Neuronal stem cell (in vitro differentiated cells): ENCODE measurements at regions not wholly inside any gene's neighbourhood (a gene's known extent, or its start where the extent isn't known, plus 50 kb on each side); places are given as distances from the start of the nearest gene placed in this dataset.

Experiments
- DNase-seq: peaks from one replicate; pipeline ENCODE4 v3.0.0-alpha.2; 2013; ENCODE audit warnings: low spot score
- H2AFZ ChIP-seq: one replicate; pipeline ENCODE4 v1.6.1; 2013; ENCODE audit warnings: mild to moderate bottlenecking, low read length, inconsistent platforms
- H2AK5ac ChIP-seq: 2 replicates; pipeline ENCODE4 v1.6.1; 2013; ENCODE audit warnings: low read depth, mild to moderate bottlenecking, inconsistent platforms, low read length, moderate library complexity, mixed read lengths
- H2BK120ac ChIP-seq: 2 replicates; pipeline ENCODE4 v1.6.1; 2013; ENCODE audit warnings: low read depth, mild to moderate bottlenecking, inconsistent platforms, low read length, moderate library complexity, mixed read lengths
- H2BK12ac ChIP-seq: one replicate; pipeline ENCODE4 v1.6.1; 2013; ENCODE audit warnings: low read length, inconsistent platforms
- H2BK15ac ChIP-seq: 2 replicates; pipeline ENCODE4 v1.6.1; 2013; ENCODE audit warnings: mild to moderate bottlenecking, low read length, inconsistent platforms, mixed read lengths
- H2BK5ac ChIP-seq: one replicate; pipeline ENCODE4 v1.6.1; 2013; ENCODE audit warnings: inconsistent platforms, mild to moderate bottlenecking, low read length, moderate library complexity
- H3K14ac ChIP-seq: one replicate; pipeline ENCODE4 v1.6.1; 2013; ENCODE audit warnings: low read length, inconsistent platforms
- H3K18ac ChIP-seq: 2 replicates; pipeline ENCODE4 v1.6.1; 2013; ENCODE audit warnings: low read length, inconsistent platforms
- H3K23ac ChIP-seq: 2 replicates; pipeline ENCODE4 v1.6.1; 2013; ENCODE audit warnings: low read depth, mild to moderate bottlenecking, mixed read lengths, low read length, inconsistent platforms; ENCODE audit not compliant: poor library complexity
- H3K27ac ChIP-seq: replicated peaks from 3 replicates; pipeline ENCODE4 v1.5.1; 2013; ENCODE audit warnings: low read length, inconsistent platforms
- H3K27me3 ChIP-seq, 3 experiments: 2 replicates each; pipeline ENCODE4 v1.6.1; 2013; ENCODE audit warnings: low read length in 3 of 3, mild to moderate bottlenecking in 2 of 3, inconsistent platforms in 1 of 3, low read depth in 1 of 3, mixed read lengths in 1 of 3, moderate library complexity in 1 of 3; ENCODE audit not compliant: control insufficient read depth in 3 of 3, insufficient read depth in 3 of 3
- H3K36me3 ChIP-seq, 2 donors: replicated peaks in 1 of 2; 2 replicates each; pipeline ENCODE4 v1.6.1; 2013; ENCODE audit warnings: low read length in 2 of 2; ENCODE audit not compliant: control insufficient read depth in 2 of 2, insufficient read depth in 2 of 2
- H3K4ac ChIP-seq: 2 replicates; pipeline ENCODE4 v1.6.1; 2013; ENCODE audit warnings: inconsistent platforms, mild to moderate bottlenecking, low read length, moderate library complexity
- H3K4me1 ChIP-seq, 2 donors: 1 replicate in 1 of 2; 2 replicates in 1 of 2; pipeline ENCODE4 v1.6.1; 2013; ENCODE audit warnings: low read length in 2 of 2, low read depth in 1 of 2; ENCODE audit not compliant: control insufficient read depth in 2 of 2, insufficient read depth in 1 of 2
- H3K4me2 ChIP-seq: one replicate; pipeline ENCODE4 v1.6.1; 2013; ENCODE audit warnings: mild to moderate bottlenecking, low read length, inconsistent platforms; ENCODE audit not compliant: insufficient read depth, poor library complexity, severe bottlenecking
- H3K4me3 ChIP-seq, 2 donors: 2 replicates each; pipeline ENCODE4 v1.5.1; 2013; ENCODE audit warnings: low read length in 2 of 2, mild to moderate bottlenecking in 2 of 2, inconsistent platforms in 1 of 2, moderate library complexity in 1 of 2
- H3K79me1 ChIP-seq: one replicate; pipeline ENCODE4 v1.6.1; 2013; ENCODE audit warnings: low read depth, mild to moderate bottlenecking, inconsistent platforms, low read length, moderate library complexity
- H3K9ac ChIP-seq: one replicate; pipeline ENCODE4 v1.6.1; 2013; ENCODE audit warnings: mild to moderate bottlenecking, low read depth, low read length, inconsistent platforms; ENCODE audit not compliant: poor library complexity
- H3K9me3 ChIP-seq, 2 donors: replicated peaks in 1 of 2; 2 replicates each; pipeline versions ENCODE3 to v1.6.1; 2013; ENCODE audit warnings: low read length in 2 of 2, mild to moderate bottlenecking in 2 of 2, inconsistent platforms in 1 of 2, low read depth in 1 of 2, mixed read lengths in 1 of 2, moderate library complexity in 1 of 2; ENCODE audit not compliant: control insufficient read depth in 2 of 2, insufficient read depth in 1 of 2
- H4K8ac ChIP-seq: one replicate; pipeline ENCODE4 v1.6.1; 2013; ENCODE audit warnings: low read depth, mild to moderate bottlenecking, inconsistent platforms, low read length, moderate library complexity
- H4K91ac ChIP-seq: one replicate; pipeline ENCODE4 v1.6.1; 2013; ENCODE audit warnings: low read length, low read depth, mild to moderate bottlenecking, inconsistent platforms; ENCODE audit not compliant: poor library complexity
- WGBS, 2 donors: extraction: QIAGEN DNeasy Blood & Tissue Kit; methylation state at CpG; one replicate each; pipeline ENCODE4 v1.1.7; 2013; ENCODE audit warnings: missing lambda C conversion rate in 2 of 2, mixed read lengths in 1 of 2; ENCODE audit not compliant: insufficient read length in 2 of 2, insufficient replicate concordance in 1 of 2; ENCODE audit errors: extremely low coverage in 2 of 2; 5-methylcytosine and 5-hydroxymethylcytosine counted together

DNA sequence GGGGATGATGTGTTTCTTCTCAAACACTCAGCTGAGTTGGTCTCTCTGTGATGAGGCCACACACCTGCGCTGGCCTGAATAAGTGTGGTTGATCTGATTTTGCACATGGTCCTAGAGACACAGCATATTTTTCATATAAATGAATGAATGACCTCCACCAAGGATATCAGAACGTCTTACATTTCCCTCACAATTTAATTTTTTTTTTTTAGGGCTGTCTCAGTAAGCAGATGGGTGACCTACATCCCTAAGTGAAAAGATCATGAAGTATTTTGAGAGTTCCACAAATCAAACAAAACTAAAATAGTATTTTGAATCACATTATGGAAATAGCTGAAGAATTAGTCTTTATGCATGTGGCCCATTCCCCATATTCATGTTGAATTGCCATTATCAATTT lies 333.7 kb upstream of the TMTC1 start:
- H3K18ac ChIP-seq = no peak overlapping the region
- no peaks in the 10 kb centered on the region for H3K9me3 ChIP-seq
- DNase-seq = no peak
- no peaks in the 10 kb centered on the region for H3K79me1 ChIP-seq
- no peak overlapping the region for H2AK5ac ChIP-seq
- H4K91ac ChIP-seq = no peak overlapping the region
- no peak overlapping the region for H2AFZ ChIP-seq
- no peaks in the 10 kb centered on the region for H3K4me1 ChIP-seq
- H3K36me3 ChIP-seq = no peaks in the 10 kb centered on the region
- no peak overlapping the region for H2BK15ac ChIP-seq
- no peak overlapping the region for H3K9ac ChIP-seq
- H3K14ac ChIP-seq = no peak overlapping the region
- no peak overlapping the region for H3K4me2 ChIP-seq
- no peak overlapping the region for H4K8ac ChIP-seq
- no peaks in the 10 kb centered on the region for H3K27me3 ChIP-seq
- H2BK5ac ChIP-seq = no peak overlapping the region
- H2BK120ac ChIP-seq = no peak overlapping the region
- no CpG with 5 or more reads among the region's 2 CpGs for WGBS, 2 donors
- H3K23ac ChIP-seq = no peak overlapping the region
- H3K4me3 ChIP-seq = no peak overlapping the region
- H2BK12ac ChIP-seq = no peak overlapping the region
- H3K4ac ChIP-seq = no peak overlapping the region
- no peak overlapping the region for H3K27ac ChIP-seq

DNA sequence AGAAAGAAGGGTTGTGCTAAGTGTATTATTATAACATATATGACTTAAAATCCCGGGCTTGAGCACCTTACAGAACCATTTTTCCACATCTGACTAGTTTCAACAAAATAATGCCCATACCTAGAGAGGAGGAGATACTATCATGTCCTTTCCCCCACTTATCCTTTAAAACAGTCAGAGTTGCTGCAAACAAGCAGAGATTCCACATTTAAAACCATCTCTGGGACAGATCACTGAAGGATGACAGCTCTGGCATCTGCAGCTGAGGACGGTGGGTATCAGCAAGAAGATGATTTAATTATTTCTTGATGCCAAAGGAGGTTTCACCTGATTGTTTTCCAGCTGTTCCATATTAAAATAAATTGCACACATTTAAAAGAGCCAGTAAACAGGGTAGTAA lies 328.0 kb upstream of the TMTC1 start:
- Histone ChIP-seq H3K27me3 (no peaks in the 10 kb centered on the region), H2BK12ac (no peak overlapping the region), H3K4me1 (no peaks in the 10 kb centered on the region), H3K9ac (no peak overlapping the region), H3K27ac (no peak overlapping the region), H2BK5ac (no peak overlapping the region), H3K4me3 (no peak overlapping the region), H2AFZ (no peak overlapping the region), H3K14ac (no peak overlapping the region), H2BK120ac (no peak overlapping the region), H4K91ac (no peak overlapping the region), H4K8ac (no peak overlapping the region), H3K36me3 (no peaks in the 10 kb centered on the region), H2BK15ac (no peak overlapping the region), H3K23ac (no peak overlapping the region), H2AK5ac (no peak overlapping the region), H3K4ac (no peak overlapping the region), H3K9me3 (peaks cover 0 to 5% of the 10 kb centered on the region in 2 donors), H3K79me1 (no peaks in the 10 kb centered on the region), H3K4me2 (no peak overlapping the region), H3K18ac (no peak overlapping the region)
- DNase-seq = no peak
- WGBS, 2 donors = no CpG with 5 or more reads among the region's 2 CpGs

DNA sequence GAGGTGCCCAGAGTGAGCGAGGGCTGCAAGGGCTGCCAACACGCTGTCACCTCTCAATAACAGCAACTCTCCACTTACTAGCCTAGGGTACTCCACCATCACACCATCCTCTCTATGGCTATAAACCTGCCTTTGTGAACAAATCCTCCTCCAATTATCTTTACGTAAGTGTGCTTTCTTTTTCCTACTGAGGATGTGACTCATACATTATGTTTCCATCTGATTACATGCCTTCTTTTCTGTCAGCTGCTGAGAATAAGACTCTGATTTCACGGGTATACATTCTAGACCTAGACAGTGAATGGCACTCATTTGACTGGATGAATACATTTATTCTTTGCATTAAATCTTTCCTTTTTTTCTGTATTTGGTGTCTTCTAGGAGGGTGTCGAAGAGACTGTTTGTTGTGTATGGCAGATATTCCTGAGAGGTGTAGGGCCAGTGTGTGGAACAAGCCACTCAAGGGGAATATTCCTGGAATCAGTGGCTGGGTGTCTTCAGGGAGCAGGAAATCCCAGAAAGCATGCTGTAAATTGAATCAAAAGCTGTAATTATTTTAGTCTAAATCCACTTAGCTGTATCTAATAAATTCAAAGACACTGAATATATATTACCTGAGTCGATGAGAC lies 327.3 kb upstream of the TMTC1 start:
- H3K4me2 ChIP-seq = no peak overlapping the region
- H2AK5ac ChIP-seq = no peak overlapping the region
- no peak overlapping the region for H2BK15ac ChIP-seq
- no peak for DNase-seq
- H3K9me3 ChIP-seq = peaks cover 0 to 5% of the 10 kb centered on the region in 2 donors
- no peaks in the 10 kb centered on the region for H3K36me3 ChIP-seq
- H2BK5ac ChIP-seq = no peak overlapping the region
- H4K91ac ChIP-seq = no peak overlapping the region
- WGBS, 2 donors = no CpG with 5 or more reads among the region's 6 CpGs
- no peak overlapping the region for H2BK12ac ChIP-seq
- no peak overlapping the region for H3K4me3 ChIP-seq
- no peaks in the 10 kb centered on the region for H3K4me1 ChIP-seq
- H3K27ac ChIP-seq = no peak overlapping the region
- H3K27me3 ChIP-seq = no peaks in the 10 kb centered on the region
- H3K14ac ChIP-seq = no peak overlapping the region
- no peak overlapping the region for H3K4ac ChIP-seq
- no peaks in the 10 kb centered on the region for H3K79me1 ChIP-seq
- H4K8ac ChIP-seq = no peak overlapping the region
- H3K18ac ChIP-seq = no peak overlapping the region
- no peak overlapping the region for H2BK120ac ChIP-seq
- H3K23ac ChIP-seq = no peak overlapping the region
- H2AFZ ChIP-seq = peak overlapping the region; percentile 19
- no peak overlapping the region for H3K9ac ChIP-seq

DNA sequence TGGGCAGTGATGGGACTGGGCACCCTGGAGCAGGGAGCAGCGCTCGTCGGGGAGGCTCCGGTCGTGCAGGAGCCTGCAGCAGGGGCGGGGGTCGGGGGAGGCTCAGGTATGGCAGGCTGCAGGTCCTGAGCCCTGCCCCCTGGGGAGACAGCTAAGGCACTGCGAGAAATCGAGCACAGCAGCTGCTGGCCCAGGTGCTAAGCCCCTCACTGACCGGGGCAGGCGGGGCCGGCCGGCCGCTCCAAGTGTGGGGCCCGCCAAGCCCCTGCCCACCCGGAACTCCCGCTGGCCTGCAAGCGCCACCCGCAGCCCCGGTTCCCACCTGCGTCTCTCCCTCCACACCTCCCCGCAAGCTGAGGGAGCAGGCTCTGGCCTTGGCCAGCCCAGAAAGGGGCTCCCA lies 326.8 kb upstream of the TMTC1 start:
- no peak overlapping the region for H3K9ac ChIP-seq
- peaks cover 0 to 5% of the 10 kb centered on the region in 2 donors for H3K9me3 ChIP-seq
- no peak overlapping the region for H2AFZ ChIP-seq
- no peak overlapping the region for H4K91ac ChIP-seq
- no peak overlapping the region for H3K23ac ChIP-seq
- H3K4me2 ChIP-seq = no peak overlapping the region
- no peak overlapping the region for H3K4ac ChIP-seq
- no CpG with 5 or more reads among the region's 22 CpGs for WGBS, 2 donors
- no peak overlapping the region for H2BK5ac ChIP-seq
- H3K18ac ChIP-seq = no peak overlapping the region
- no peak overlapping the region for H4K8ac ChIP-seq
- DNase-seq = no peak
- H2BK120ac ChIP-seq = no peak overlapping the region
- H2BK12ac ChIP-seq = no peak overlapping the region
- H3K4me3 ChIP-seq = no peak overlapping the region
- H3K14ac ChIP-seq = no peak overlapping the region
- H3K4me1 ChIP-seq = no peaks in the 10 kb centered on the region
- H2AK5ac ChIP-seq = no peak overlapping the region
- H3K79me1 ChIP-seq = no peaks in the 10 kb centered on the region
- no peaks in the 10 kb centered on the region for H3K27me3 ChIP-seq
- H2BK15ac ChIP-seq = no peak overlapping the region
- H3K36me3 ChIP-seq = no peaks in the 10 kb centered on the region
- no peak overlapping the region for H3K27ac ChIP-seq
